ENCODE measurements at regions not wholly inside any gene's neighbourhood (a gene's known extent, or its start where the extent isn't known, plus 50 kb on each side); places are given as distances from the start of the nearest gene placed in this dataset.

- no peak overlapping the region for H3K4me2 ChIP-seq
- H3K9me2 ChIP-seq, result no peaks in the 10 kb centered on the region
- H4K20me1 ChIP-seq (ENCODE audit: insufficient read depth), result no peaks in the 10 kb centered on the region
- no peak overlapping the region for H3K27ac ChIP-seq (ENCODE audit: low read depth in 2 of 2, low read length in 1 of 2)
- ChIA-PET CTCF (interaction anchor here (0.6 kb wide), 1 partner anchor 470 kb away, joined by 3 read pairs; no protein-coding TSS in a partner anchor), POLR2A (no interaction called here)
- no peak overlapping the region for H2AFZ ChIP-seq (ENCODE audit: low read depth)
- WGBS (ENCODE audit: low lambda C conversion rate), result 43% methylated on average over 6 of the region's 6 CpGs
- no peaks in the 10 kb centered on the region for H3K9me3 ChIP-seq
- no peak overlapping the region for H3K4me3 ChIP-seq (ENCODE audit: low read depth in 2 of 2, low read length in 1 of 2)
- no peak for DNase-seq
- H3K9ac ChIP-seq, result no peak overlapping the region
- H3K27me3 ChIP-seq (ENCODE audit: insufficient read depth), result no peaks in the 10 kb centered on the region; the same call in 1 of the 2 replicates
- TF ChIP-seq RCOR1 (IDR thresholded peaks at IDR 0.05; ENCODE audit: low read length), result no peak
- no peaks in the 10 kb centered on the region for H3F3A ChIP-seq (replicated peaks; ENCODE audit: insufficient read depth)
- no peaks in the 10 kb centered on the region for H3K36me3 ChIP-seq (replicated peaks in 1 of 2; ENCODE audit: control insufficient read depth in 1 of 2, insufficient read depth in 2 of 2, low read length in 1 of 2)
- H3K79me2 ChIP-seq (ENCODE audit: insufficient read depth), result no peaks in the 10 kb centered on the region
- no peaks in the 10 kb centered on the region for H3K4me1 ChIP-seq (ENCODE audit: control insufficient read depth in 1 of 2, insufficient read depth in 2 of 2, low read depth in 1 of 2, low read length in 1 of 2)
These were observed 92.8 kb downstream of the SNX18 start for GRCh38 chr5:54610197-54610944.

- ChIA-PET CTCF (no interaction called here), POLR2A (no interaction called here)
- no peaks in the 10 kb centered on the region for H3K36me3 ChIP-seq (replicated peaks in 1 of 2; ENCODE audit: control insufficient read depth in 1 of 2, insufficient read depth in 2 of 2, low read length in 1 of 2)
- H3K9me2 ChIP-seq, result no peaks in the 10 kb centered on the region
- TF ChIP-seq MAX (IDR thresholded peaks at IDR 0.05; ENCODE audit: low read depth), result no peak
- TF ChIP-seq SIN3A (IDR thresholded peaks at IDR 0.05; ENCODE audit: borderline replicate concordance, low read depth, low read length), result no peak
- no peak for TF ChIP-seq RCOR1 (IDR thresholded peaks at IDR 0.05; ENCODE audit: low read length)
- no peak for TF ChIP-seq YY1 (IDR thresholded peaks at IDR 0.05; ENCODE audit: low read depth)
- TF ChIP-seq JUND (IDR thresholded peaks at IDR 0.05), result no peak
- no peak for TF ChIP-seq FOXM1 (IDR thresholded peaks at IDR 0.05; ENCODE audit: low read depth)
- WGBS (ENCODE audit: low lambda C conversion rate), result 38% methylated on average over 3 of the region's 3 CpGs
- no peak for DNase-seq
- H3K79me2 ChIP-seq (ENCODE audit: insufficient read depth), result no peaks in the 10 kb centered on the region
- H4K20me1 ChIP-seq (ENCODE audit: insufficient read depth), result no peaks in the 10 kb centered on the region
- H3F3A ChIP-seq (replicated peaks; ENCODE audit: insufficient read depth), result no peaks in the 10 kb centered on the region
- H3K9ac ChIP-seq, result no peak overlapping the region
- H3K4me3 ChIP-seq (ENCODE audit: low read depth in 2 of 2, low read length in 1 of 2), result no peak overlapping the region
- no peaks in the 10 kb centered on the region for H3K4me1 ChIP-seq (ENCODE audit: control insufficient read depth in 1 of 2, insufficient read depth in 2 of 2, low read depth in 1 of 2, low read length in 1 of 2)
- no peaks in the 10 kb centered on the region; the same call in 1 of the 2 replicates for H3K27me3 ChIP-seq (ENCODE audit: insufficient read depth)
- H3K4me2 ChIP-seq, result no peak overlapping the region
- H3K9me3 ChIP-seq, result no peaks in the 10 kb centered on the region
- H3K27ac ChIP-seq (ENCODE audit: low read depth in 2 of 2, low read length in 1 of 2), result no peak overlapping the region
- no peak overlapping the region for H2AFZ ChIP-seq (ENCODE audit: low read depth)
These were observed 91.0 kb downstream of the SNX18 start for GRCh38 chr5:54608423-54609085.

- 51% methylated on average over 3 of the region's 3 CpGs for WGBS (ENCODE audit: low lambda C conversion rate)
- no peak for DNase-seq
- H3K9me2 ChIP-seq, result no peaks in the 10 kb centered on the region
- ChIA-PET POLR2A (no interaction called here), CTCF (no interaction called here)
- no peak overlapping the region for H3K27ac ChIP-seq (ENCODE audit: low read depth in 2 of 2, low read length in 1 of 2)
- no peak overlapping the region for H2AFZ ChIP-seq (ENCODE audit: low read depth)
- H3K4me1 ChIP-seq (ENCODE audit: control insufficient read depth in 1 of 2, insufficient read depth in 2 of 2, low read depth in 1 of 2, low read length in 1 of 2), result no peaks in the 10 kb centered on the region
- no peak overlapping the region for H3K4me2 ChIP-seq
- H3K27me3 ChIP-seq (ENCODE audit: insufficient read depth), result no peaks in the 10 kb centered on the region; the same call in 1 of the 2 replicates
- H3K4me3 ChIP-seq (ENCODE audit: low read depth in 2 of 2, low read length in 1 of 2), result no peak overlapping the region
- H3K36me3 ChIP-seq (replicated peaks in 1 of 2; ENCODE audit: control insufficient read depth in 1 of 2, insufficient read depth in 2 of 2, low read length in 1 of 2), result no peaks in the 10 kb centered on the region
- no peaks in the 10 kb centered on the region for H3K79me2 ChIP-seq (ENCODE audit: insufficient read depth)
- no peak overlapping the region for H3K9ac ChIP-seq
- no peaks in the 10 kb centered on the region for H3F3A ChIP-seq (replicated peaks; ENCODE audit: insufficient read depth)
- H4K20me1 ChIP-seq (ENCODE audit: insufficient read depth), result no peaks in the 10 kb centered on the region
- H3K9me3 ChIP-seq, result no peaks in the 10 kb centered on the region
- no peak for TF ChIP-seq USF2 (IDR thresholded peaks at IDR 0.05; ENCODE audit: borderline replicate concordance, low read depth, low read length)
- TF ChIP-seq FOSL2 (IDR thresholded peaks at IDR 0.05; ENCODE audit: borderline replicate concordance, low read depth), result no peak
- TF ChIP-seq JUND (IDR thresholded peaks at IDR 0.05), result no peak
- TF ChIP-seq RXRA (IDR thresholded peaks at IDR 0.05; ENCODE audit: borderline replicate concordance, low read depth), result no peak
- no peak for TF ChIP-seq ZBTB33 (IDR thresholded peaks at IDR 0.05; ENCODE audit: borderline replicate concordance, low read depth)
- no peak for TF ChIP-seq SMC3 (IDR thresholded peaks at IDR 0.05; ENCODE audit: low read depth, low read length)
- no peak for TF ChIP-seq CHD2 (IDR thresholded peaks at IDR 0.05; ENCODE audit: low read length, partially characterized antibody)
- TF ChIP-seq TCF12 (IDR thresholded peaks at IDR 0.05), result no peak
- no peak for TF ChIP-seq SIN3A (IDR thresholded peaks at IDR 0.05; ENCODE audit: borderline replicate concordance, low read depth, low read length)
- TF ChIP-seq RAD21 (IDR thresholded peaks at IDR 0.05; ENCODE audit: low read length), result no peak
- no peak for TF ChIP-seq RCOR1 (IDR thresholded peaks at IDR 0.05; ENCODE audit: low read length)
- no peak for TF ChIP-seq GABPA (IDR thresholded peaks at IDR 0.05; ENCODE audit: low read depth)
- TF ChIP-seq ELF1 (IDR thresholded peaks at IDR 0.05), result no peak
These were observed 89.4 kb downstream of the SNX18 start for GRCh38 chr5:54607006-54607405.

All from SK-N-SH (cell line).